Femur (tissue), 1 donor: ENCODE measurements at regions not wholly inside any gene's neighbourhood (a gene's known extent, or its start where the extent isn't known, plus 50 kb on each side); places are given as distances from the start of the nearest gene placed in this dataset.
"Not testable (repeated sequence)": the region's sequence is repeated elsewhere in the genome, so short reads cannot be mapped to it uniquely, and the experiment has no call there.

ENCODE experiments used
- DNase-seq: peaks from one replicate; pipeline ENCODE4 v3.0.0-alpha.2; 2017

GRCh38 chr5:85428426-85428934 lies 1043.8 kb upstream of the EDIL3 start:
- no peak for DNase-seq

- DNase-seq: not testable (repeated sequence)
Observed at GRCh38 chr5:85431726-85432125, 1047.0 kb upstream of the EDIL3 start.

- DNase-seq: no peak
Observed at GRCh38 chr5:85441156-85441555, 1056.5 kb upstream of the EDIL3 start.

GRCh38 chr5:85441853-85442252 lies 1057.2 kb upstream of the EDIL3 start:
- DNase-seq: no peak

GRCh38 chr5:85452322-85453025 lies 1067.8 kb upstream of the EDIL3 start:
- no peak for DNase-seq

GRCh38 chr5:85453026-85453349 lies 1068.3 kb upstream of the EDIL3 start:
- DNase-seq: no peak

GRCh38 chr5:85458319-85458718 lies 1073.6 kb upstream of the EDIL3 start:
- DNase-seq: no peak

- DNase-seq: no peak
Observed at GRCh38 chr5:85462957-85463356, 1078.3 kb upstream of the EDIL3 start.

GRCh38 chr5:85466423-85466822 lies 1081.7 kb upstream of the EDIL3 start:
- no peak for DNase-seq

- DNase-seq: no peak
Observed at GRCh38 chr5:85472749-85473148, 1088.1 kb upstream of the EDIL3 start.

GRCh38 chr5:85475151-85475550 lies 1090.5 kb upstream of the EDIL3 start:
- not testable (repeated sequence) for DNase-seq

- no peak for DNase-seq
Observed at GRCh38 chr5:85476617-85477016, 1091.9 kb upstream of the EDIL3 start.

- DNase-seq: no peak
Observed at GRCh38 chr5:85479849-85480248, 1095.2 kb upstream of the EDIL3 start.

- DNase-seq: no peak
Observed at GRCh38 chr5:85484982-85485574, 1100.4 kb upstream of the EDIL3 start.

- no peak for DNase-seq
Observed at GRCh38 chr5:85488295-85488694, 1103.6 kb upstream of the EDIL3 start.

- no peak for DNase-seq
Observed at GRCh38 chr5:85500869-85501268, 1116.2 kb upstream of the EDIL3 start.

GRCh38 chr5:85512896-85513295 lies 1104.8 kb upstream of the COX7C start:
- no peak for DNase-seq

GRCh38 chr5:85515588-85515987 lies 1102.2 kb upstream of the COX7C start:
- DNase-seq: no peak

GRCh38 chr5:85517386-85517785 lies 1100.4 kb upstream of the COX7C start:
- no peak for DNase-seq

- no peak for DNase-seq
Observed at GRCh38 chr5:85533341-85534047, 1084.2 kb upstream of the COX7C start.

GRCh38 chr5:85538362-85538761 lies 1079.4 kb upstream of the COX7C start:
- DNase-seq: no peak

- DNase-seq: no peak
Observed at GRCh38 chr5:85545129-85545528, 1072.6 kb upstream of the COX7C start.

GRCh38 chr5:85549229-85549628 lies 1068.5 kb upstream of the COX7C start:
- no peak for DNase-seq
